ENCODE measurements at regions not wholly inside any gene's neighbourhood (a gene's known extent, or its start where the extent isn't known, plus 50 kb on each side); places are given as distances from the start of the nearest gene placed in this dataset.

GRCh38 chr11:115036406-115037180 is 358.3 kb downstream of the NXPE2 start:
- Histone ChIP-seq H3F3A (ENCODE audit: low read length, unreplicated experiment) (no peaks in the 10 kb centered on the region), H3K4me1 (ENCODE audit: insufficient read depth, low read length) (no peaks in the 10 kb centered on the region), H3K9me3 (ENCODE audit: low read length) (peaks cover 43% of the 10 kb centered on the region), H3K9ac (ENCODE audit: low read length) (no peak overlapping the region), H4K20me1 (ENCODE audit: low read length) (no peaks in the 10 kb centered on the region), H3K4me2 (ENCODE audit: low read length) (no peak overlapping the region), H3K27ac (ENCODE audit: low read length) (no peak overlapping the region), H3K27me3 (ENCODE audit: low read length) (no peaks in the 10 kb centered on the region), H2AFZ (ENCODE audit: low read length) (no peak overlapping the region), H3K9me2 (replicated peaks; ENCODE audit: low read length) (no peaks in the 10 kb centered on the region), H3K4me3 (ENCODE audit: low read length) (no peak overlapping the region), H3K79me2 (ENCODE audit: low read length) (no peaks in the 10 kb centered on the region), H3K36me3 (ENCODE audit: low read depth, low read length) (no peaks in the 10 kb centered on the region)
- no TSS peak for BruUV-seq (replicated peaks)
- ATAC-seq (no peak), DNase-seq (no peak)
- CTCF ChIA-PET, result no interaction called here
- no peak for TF ChIP-seq EZH2phosphoT487 (IDR thresholded peaks at IDR 0.05; ENCODE audit: borderline replicate concordance, low read length)
- TF ChIP-seq CTCF (conservative IDR thresholded peaks at IDR 0.05; ENCODE audit: low read depth, low read length), result no peak
- TF ChIP-seq EZH2 (IDR thresholded peaks at IDR 0.05; ENCODE audit: low read length, unreplicated experiment), result no peak
- intact Hi-C loops (cut with micrococcal nuclease), result no loop called here
- POLR2A ChIA-PET (ENCODE audit: unreplicated experiment), result no interaction called here

DNA sequence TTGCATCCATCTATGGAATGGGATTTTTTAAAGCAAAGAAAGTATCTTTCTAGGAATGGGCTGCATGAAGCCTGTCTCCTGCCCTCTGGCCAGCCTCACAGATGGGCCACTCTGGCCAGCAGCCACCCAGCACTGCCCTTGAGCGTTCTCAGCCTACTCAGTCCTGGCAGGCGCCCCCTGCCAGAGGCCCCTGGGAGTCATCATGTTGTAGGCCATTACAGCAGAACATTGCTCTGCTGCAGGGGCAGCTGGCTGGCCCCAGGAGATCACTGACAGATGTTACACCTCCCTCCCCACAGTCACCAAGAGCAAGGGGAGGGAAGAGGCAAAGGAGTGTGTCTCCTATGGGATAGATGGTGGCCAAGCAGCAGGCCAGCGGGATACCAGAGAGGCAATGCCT is 363.7 kb downstream of the NXPE2 start:
- no peak overlapping the region for H3K27ac ChIP-seq (ENCODE audit: low read length)
- no peak for ATAC-seq
- no peaks in the 10 kb centered on the region for H3K4me1 ChIP-seq (ENCODE audit: insufficient read depth, low read length)
- H3K27me3 ChIP-seq (ENCODE audit: low read length), result no peaks in the 10 kb centered on the region
- H3K9ac ChIP-seq (ENCODE audit: low read length), result no peak overlapping the region
- DNase-seq, result no peak
- TF ChIP-seq EZH2 (IDR thresholded peaks at IDR 0.05; ENCODE audit: low read length, unreplicated experiment) (no peak), CTCF (conservative IDR thresholded peaks at IDR 0.05; ENCODE audit: low read depth, low read length) (no peak), EZH2phosphoT487 (IDR thresholded peaks at IDR 0.05; ENCODE audit: borderline replicate concordance, low read length) (no peak)
- POLR2A ChIA-PET (ENCODE audit: unreplicated experiment), result no interaction called here
- intact Hi-C loops (cut with micrococcal nuclease), result no loop called here
- H3F3A ChIP-seq (ENCODE audit: low read length, unreplicated experiment), result no peaks in the 10 kb centered on the region
- H4K20me1 ChIP-seq (ENCODE audit: low read length), result no peaks in the 10 kb centered on the region
- H2AFZ ChIP-seq (ENCODE audit: low read length), result no peak overlapping the region
- H3K79me2 ChIP-seq (ENCODE audit: low read length), result no peaks in the 10 kb centered on the region
- H3K9me2 ChIP-seq (replicated peaks; ENCODE audit: low read length), result no peaks in the 10 kb centered on the region
- CTCF ChIA-PET, result no interaction called here
- no TSS peak for BruUV-seq (replicated peaks)
- peaks cover 29% of the 10 kb centered on the region for H3K9me3 ChIP-seq (ENCODE audit: low read length)
- H3K4me3 ChIP-seq (ENCODE audit: low read length), result no peak overlapping the region
- H3K4me2 ChIP-seq (ENCODE audit: low read length), result no peak overlapping the region
- H3K36me3 ChIP-seq (ENCODE audit: low read depth, low read length), result no peaks in the 10 kb centered on the region

- Histone ChIP-seq H4K20me1 (ENCODE audit: low read length) (no peaks in the 10 kb centered on the region), H3K4me1 (ENCODE audit: insufficient read depth, low read length) (no peaks in the 10 kb centered on the region), H3K4me3 (ENCODE audit: low read length) (no peak overlapping the region), H3K9me2 (replicated peaks; ENCODE audit: low read length) (no peaks in the 10 kb centered on the region), H3K27me3 (ENCODE audit: low read length) (no peaks in the 10 kb centered on the region), H3K9ac (ENCODE audit: low read length) (no peak overlapping the region), H3K4me2 (ENCODE audit: low read length) (no peak overlapping the region), H3K27ac (ENCODE audit: low read length) (no peak overlapping the region), H3F3A (ENCODE audit: low read length, unreplicated experiment) (no peaks in the 10 kb centered on the region), H3K9me3 (ENCODE audit: low read length) (peaks cover 24% of the 10 kb centered on the region; the same call in 1 of the 2 replicates), H2AFZ (ENCODE audit: low read length) (no peak overlapping the region), H3K36me3 (ENCODE audit: low read depth, low read length) (no peaks in the 10 kb centered on the region), H3K79me2 (ENCODE audit: low read length) (no peaks in the 10 kb centered on the region)
- TF ChIP-seq EZH2phosphoT487 (IDR thresholded peaks at IDR 0.05; ENCODE audit: borderline replicate concordance, low read length), result no peak
- TF ChIP-seq CTCF (conservative IDR thresholded peaks at IDR 0.05; ENCODE audit: low read depth, low read length), result no peak
- TF ChIP-seq EZH2 (IDR thresholded peaks at IDR 0.05; ENCODE audit: low read length, unreplicated experiment), result no peak
- BruUV-seq (replicated peaks), result no TSS peak
- DNase-seq (no peak), ATAC-seq (no peak)
- POLR2A ChIA-PET (ENCODE audit: unreplicated experiment), result no interaction called here
- CTCF ChIA-PET, result no interaction called here
- intact Hi-C loops (cut with micrococcal nuclease), result no loop called here
Observed at GRCh38 chr11:115047631-115048030, 369.3 kb downstream of the NXPE2 start.

All from PC-3 (cell line).